ENCODE measurements at regions not wholly inside any gene's neighbourhood (a gene's known extent, or its start where the extent isn't known, plus 50 kb on each side); places are given as distances from the start of the nearest gene placed in this dataset.

- no peaks in the 10 kb centered on the region for H3K79me2 ChIP-seq (ENCODE audit: low read depth)
- H2AFZ ChIP-seq, result no peak overlapping the region
- TF ChIP-seq CTCF (conservative IDR thresholded peaks at IDR 0.05), result peak; percentile 31; the same call in 1 of the 2 replicates
- TF ChIP-seq EZH2 (IDR thresholded peaks at IDR 0.05; ENCODE audit: low read depth), result no peak
- peaks cover 54% of the 10 kb centered on the region for H3K27me3 ChIP-seq (ENCODE audit: insufficient read depth, low read depth)
- DNase-seq, result no peak
- H3K4me1 ChIP-seq (replicated peaks; ENCODE audit: insufficient read depth), result no peaks in the 10 kb centered on the region
- no peaks in the 10 kb centered on the region for H3F3A ChIP-seq (ENCODE audit: insufficient read depth, low read depth)
- H3K9me3 ChIP-seq (ENCODE audit: insufficient read depth, low read depth), result no peaks in the 10 kb centered on the region
- no TSS peak for BruUV-seq (replicated peaks)
- H3K9me2 ChIP-seq (ENCODE audit: insufficient read depth), result no peaks in the 10 kb centered on the region
- no peaks in the 10 kb centered on the region for H4K20me1 ChIP-seq (ENCODE audit: insufficient read depth)
- ChIA-PET POLR2A (ENCODE audit: unreplicated experiment) (no interaction called here), CTCF (no interaction called here)
- H3K4me2 ChIP-seq, result no peak overlapping the region
- no peak overlapping the region for H3K27ac ChIP-seq
- intact Hi-C loops (cut with micrococcal nuclease; ENCODE audit: unreplicated experiment), result no loop called here
- no peaks in the 10 kb centered on the region for H3K36me3 ChIP-seq (ENCODE audit: low read depth)
- H3K4me3 ChIP-seq, result no peak overlapping the region
Observed at GRCh38 chr6:33967966-33968724, 164.3 kb upstream of the MLN start.

DNA sequence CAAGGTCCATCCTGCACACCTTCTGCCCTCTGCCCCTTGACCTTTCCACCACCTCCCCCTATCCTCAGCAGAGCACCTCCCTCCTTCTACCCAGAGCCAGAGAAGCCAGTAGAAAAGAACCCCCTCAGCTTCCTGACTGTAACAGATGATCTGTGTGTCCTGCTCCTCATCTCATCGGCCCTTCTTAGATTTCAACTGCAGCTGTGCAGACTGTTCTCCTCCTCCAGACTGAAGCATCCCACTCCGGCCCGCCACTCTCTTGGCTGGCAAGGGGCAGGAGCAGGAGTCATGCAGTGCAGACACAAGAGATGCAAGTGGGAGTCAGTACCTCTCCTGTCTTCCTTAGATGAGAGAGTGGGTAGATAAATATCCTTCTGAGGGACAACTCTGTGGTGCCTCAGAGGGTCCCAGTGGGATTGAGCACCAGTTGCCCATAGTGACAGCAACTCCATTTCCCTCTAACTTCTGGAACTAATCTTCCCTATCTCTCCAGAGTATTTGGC is 163.5 kb upstream of the MLN start:
- ChIA-PET CTCF (no interaction called here), POLR2A (ENCODE audit: unreplicated experiment) (no interaction called here)
- no peaks in the 10 kb centered on the region for H3K36me3 ChIP-seq (ENCODE audit: low read depth)
- peaks cover 60% of the 10 kb centered on the region for H3K27me3 ChIP-seq (ENCODE audit: insufficient read depth, low read depth)
- H3K4me2 ChIP-seq, result no peak overlapping the region
- no peak for TF ChIP-seq EZH2 (IDR thresholded peaks at IDR 0.05; ENCODE audit: low read depth)
- no peak for TF ChIP-seq CTCF (conservative IDR thresholded peaks at IDR 0.05)
- no peaks in the 10 kb centered on the region for H3K9me3 ChIP-seq (ENCODE audit: insufficient read depth, low read depth)
- intact Hi-C loops (cut with micrococcal nuclease; ENCODE audit: unreplicated experiment), result no loop called here
- no TSS peak for BruUV-seq (replicated peaks)
- no peak overlapping the region for H3K27ac ChIP-seq
- no peaks in the 10 kb centered on the region for H4K20me1 ChIP-seq (ENCODE audit: insufficient read depth)
- H3K79me2 ChIP-seq (ENCODE audit: low read depth), result no peaks in the 10 kb centered on the region
- no peak overlapping the region for H3K4me3 ChIP-seq
- no peaks in the 10 kb centered on the region for H3F3A ChIP-seq (ENCODE audit: insufficient read depth, low read depth)
- no peak for DNase-seq
- H2AFZ ChIP-seq, result no peak overlapping the region
- no peaks in the 10 kb centered on the region for H3K4me1 ChIP-seq (replicated peaks; ENCODE audit: insufficient read depth)
- H3K9me2 ChIP-seq (ENCODE audit: insufficient read depth), result no peaks in the 10 kb centered on the region

- Histone ChIP-seq H3F3A (ENCODE audit: insufficient read depth, low read depth) (no peaks in the 10 kb centered on the region), H3K27me3 (ENCODE audit: insufficient read depth, low read depth) (peaks cover 65% of the 10 kb centered on the region), H3K79me2 (ENCODE audit: low read depth) (no peaks in the 10 kb centered on the region), H3K4me3 (no peak overlapping the region), H4K20me1 (ENCODE audit: insufficient read depth) (no peaks in the 10 kb centered on the region), H2AFZ (no peak overlapping the region), H3K9me2 (ENCODE audit: insufficient read depth) (no peaks in the 10 kb centered on the region), H3K4me2 (no peak overlapping the region), H3K27ac (no peak overlapping the region), H3K9me3 (ENCODE audit: insufficient read depth, low read depth) (no peaks in the 10 kb centered on the region), H3K36me3 (ENCODE audit: low read depth) (no peaks in the 10 kb centered on the region), H3K4me1 (replicated peaks; ENCODE audit: insufficient read depth) (no peaks in the 10 kb centered on the region)
- ChIA-PET POLR2A (ENCODE audit: unreplicated experiment) (no interaction called here), CTCF (no interaction called here)
- TF ChIP-seq EZH2 (IDR thresholded peaks at IDR 0.05; ENCODE audit: low read depth), result no peak
- no peak for TF ChIP-seq CTCF (conservative IDR thresholded peaks at IDR 0.05)
- BruUV-seq (replicated peaks), result no TSS peak
- no peak for DNase-seq
- intact Hi-C loops (cut with micrococcal nuclease; ENCODE audit: unreplicated experiment), result no loop called here
Observed at GRCh38 chr6:33966536-33966935, 162.7 kb upstream of the MLN start.
